ENCODE measurements at regions not wholly inside any gene's neighbourhood (a gene's known extent, or its start where the extent isn't known, plus 50 kb on each side); places are given as distances from the start of the nearest gene placed in this dataset.

GRCh38 chr22:22952531-22953280 is 65.1 kb downstream of the IGLL5 start:
- WGBS, 2 donors = 60 to 67% methylated on average over 6 of the region's 6 CpGs
- no peaks in the 10 kb centered on the region for H3K36me3 ChIP-seq
- H3K9me3 ChIP-seq = no peaks in the 10 kb centered on the region
- H3K4me3 ChIP-seq = no peak overlapping the region
- ATAC-seq (ENCODE audit: low FRiP score in 2 of 2) = no peak
- no peak overlapping the region for H3K27ac ChIP-seq
- DNase-seq = no peak
- TF ChIP-seq POLR2AphosphoS5 (IDR thresholded peaks at IDR 0.05) = no peak
- no peaks in the 10 kb centered on the region for H3K27me3 ChIP-seq
- no peaks in the 10 kb centered on the region for H3K4me1 ChIP-seq

- no peak for DNase-seq
- Histone ChIP-seq H3K4me3 (no peak overlapping the region), H3K27me3 (no peaks in the 10 kb centered on the region), H3K27ac (no peak overlapping the region), H3K9me3 (no peaks in the 10 kb centered on the region), H3K36me3 (no peaks in the 10 kb centered on the region), H3K4me1 (no peaks in the 10 kb centered on the region)
- no peak for TF ChIP-seq EP300 (IDR thresholded peaks at IDR 0.05)
- no peak for TF ChIP-seq POLR2AphosphoS5 (IDR thresholded peaks at IDR 0.05)
- TF ChIP-seq POLR2A (IDR thresholded peaks at IDR 0.05) = no peak
- TF ChIP-seq CTCF (IDR thresholded peaks at IDR 0.05) = no peak
- ATAC-seq (ENCODE audit: low FRiP score in 2 of 2) = no peak
- 76 to 78% methylated on average over 5 of the region's 5 CpGs for WGBS, 2 donors
These were observed 66.2 kb downstream of the IGLL5 start for GRCh38 chr22:22953791-22954190.

GRCh38 chr22:22954656-22955055 is 67.0 kb downstream of the IGLL5 start:
- H3K27ac ChIP-seq = no peak overlapping the region
- no peaks in the 10 kb centered on the region for H3K4me1 ChIP-seq
- no peak overlapping the region for H3K4me3 ChIP-seq
- H3K36me3 ChIP-seq = no peaks in the 10 kb centered on the region
- ATAC-seq (ENCODE audit: low FRiP score in 2 of 2) = no peak
- 10 to 12% methylated on average over 16 of the region's 16 CpGs for WGBS, 2 donors
- TF ChIP-seq POLR2AphosphoS5 (IDR thresholded peaks at IDR 0.05) (no peak), CTCF (IDR thresholded peaks at IDR 0.05) (no peak), POLR2A (IDR thresholded peaks at IDR 0.05) (no peak), EP300 (IDR thresholded peaks at IDR 0.05) (no peak)
- H3K27me3 ChIP-seq = no peaks in the 10 kb centered on the region
- H3K9me3 ChIP-seq = no peaks in the 10 kb centered on the region
- peak in 1 of 2 donors; percentile 15 for DNase-seq

- ATAC-seq (ENCODE audit: low FRiP score in 2 of 2) = no peak
- WGBS, 2 donors = 64 to 73% methylated on average over 5 of the region's 5 CpGs
- DNase-seq = no peak
- no peak overlapping the region for H3K27ac ChIP-seq
- no peak overlapping the region for H3K4me3 ChIP-seq
- H3K36me3 ChIP-seq = no peaks in the 10 kb centered on the region
- no peak for TF ChIP-seq EP300 (IDR thresholded peaks at IDR 0.05)
- no peaks in the 10 kb centered on the region for H3K9me3 ChIP-seq
- no peaks in the 10 kb centered on the region for H3K4me1 ChIP-seq
- no peaks in the 10 kb centered on the region for H3K27me3 ChIP-seq
These were observed 67.7 kb downstream of the IGLL5 start for GRCh38 chr22:22955276-22955798.

- H3K27me3 ChIP-seq = no peaks in the 10 kb centered on the region
- DNase-seq = peak in 1 of 2 donors; percentile 59
- ATAC-seq (ENCODE audit: low FRiP score in 2 of 2) = peak; percentile 75 to 85
- no peaks in the 10 kb centered on the region for H3K36me3 ChIP-seq
- no peak overlapping the region for H3K4me3 ChIP-seq
- H3K27ac ChIP-seq = no peak overlapping the region
- no peaks in the 10 kb centered on the region for H3K9me3 ChIP-seq
- no peaks in the 10 kb centered on the region for H3K4me1 ChIP-seq
- TF ChIP-seq POLR2AphosphoS5 (IDR thresholded peaks at IDR 0.05) = no peak
- no peak for TF ChIP-seq POLR2A (IDR thresholded peaks at IDR 0.05)
- TF ChIP-seq EP300 (IDR thresholded peaks at IDR 0.05) = no peak
- TF ChIP-seq CTCF (IDR thresholded peaks at IDR 0.05) = peak; percentile 55 to 80 (median 68)
- WGBS, 2 donors = 18 to 20% methylated on average over 8 of the region's 8 CpGs
These were observed 68.4 kb downstream of the IGLL5 start for GRCh38 chr22:22955866-22956535.

Data from upper lobe of left lung (tissue), 6 donors.